GM23248 (cell line): ENCODE measurements at regions not wholly inside any gene's neighbourhood (a gene's known extent, or its start where the extent isn't known, plus 50 kb on each side); places are given as distances from the start of the nearest gene placed in this dataset.
"Not testable (repeated sequence)": the region's sequence is repeated elsewhere in the genome, so short reads cannot be mapped to it uniquely, and the experiment has no call there.

Source experiments
- DNase-seq: peaks from one replicate; pipeline ENCODE4 v3.0.0-alpha.2; 2015
- H2AFZ ChIP-seq: fragments of 200-600 bp; sonication (generic); 2 replicates; pipeline ENCODE4 v1.6.1; 2016; ENCODE audit warnings: antibody characterized with exemption
- H3F3A ChIP-seq: fragments of 200-600 bp; sonication (generic); 2 replicates; pipeline ENCODE4 v1.6.1; 2016; ENCODE audit warnings: mild to moderate bottlenecking, antibody characterized with exemption, mixed run types; ENCODE audit not compliant: insufficient read depth
- H3K27ac ChIP-seq: fragments of 200-600 bp; sonication (generic); 2 replicates; pipeline ENCODE4 v1.5.1; 2016; ENCODE audit warnings: mild to moderate bottlenecking
- H3K27me3 ChIP-seq: fragments of 200-600 bp; sonication (generic); replicated peaks from 2 replicates; pipeline ENCODE4 v1.6.1; 2016; ENCODE audit warnings: mild to moderate bottlenecking; ENCODE audit not compliant: insufficient read depth
- H3K36me3 ChIP-seq: fragments of 200-600 bp; sonication (generic); 2 replicates; pipeline ENCODE4 v1.6.1; 2016; ENCODE audit warnings: low read depth, mild to moderate bottlenecking
- H3K4me1 ChIP-seq: fragments of 200-600 bp; sonication (generic); 2 replicates; pipeline ENCODE4 v1.6.1; 2016; ENCODE audit warnings: mild to moderate bottlenecking; ENCODE audit not compliant: insufficient read depth
- H3K4me2 ChIP-seq: fragments of 200-600 bp; sonication (generic); one replicate; pipeline ENCODE4 v1.6.1; 2016; ENCODE audit warnings: mild to moderate bottlenecking; ENCODE audit not compliant: unreplicated experiment
- H3K4me3 ChIP-seq: fragments of 200-600 bp; sonication (generic); 2 replicates; pipeline ENCODE4 v1.5.1; 2016; ENCODE audit warnings: mild to moderate bottlenecking
- H3K79me2 ChIP-seq: fragments of 200-600 bp; sonication (generic); 2 replicates; pipeline ENCODE4 v1.6.1; 2016; ENCODE audit warnings: mild to moderate bottlenecking; ENCODE audit not compliant: insufficient read depth
- H3K9ac ChIP-seq: fragments of 200-600 bp; sonication (generic); 2 replicates; pipeline ENCODE4 v1.6.1; 2016; ENCODE audit warnings: mild to moderate bottlenecking
- H3K9me2 ChIP-seq: fragments of 200-600 bp; sonication (generic); 2 replicates; pipeline ENCODE4 v1.6.1; 2016; ENCODE audit warnings: mixed run types, mild to moderate bottlenecking, moderate library complexity; ENCODE audit not compliant: insufficient read depth
- H3K9me3 ChIP-seq: fragments of 200-600 bp; sonication (generic); one replicate; pipeline ENCODE4 v1.6.1; 2017; ENCODE audit warnings: low read depth
- H4K20me1 ChIP-seq: fragments of 200-600 bp; sonication (generic); 2 replicates; pipeline ENCODE4 v1.6.0; 2016; ENCODE audit not compliant: insufficient read depth
- EZH2 ChIP-seq: fragments of 200-600 bp; sonication (generic); IDR thresholded peaks from 2 replicates; pipeline ENCODE4 v1.6.1; 2018; ENCODE audit warnings: antibody characterized with exemption, mild to moderate bottlenecking; ENCODE audit not compliant: insufficient read depth, poor library complexity, severe bottlenecking
- EZH2phosphoT487 ChIP-seq: fragments of 200-600 bp; sonication (generic); IDR thresholded peaks from 2 replicates; pipeline ENCODE4 v1.6.1; 2018; ENCODE audit warnings: antibody characterized with exemption, moderate library complexity, mild to moderate bottlenecking, low read depth; ENCODE audit not compliant: insufficient read depth
- WGBS, 2 experiments: methylation state at CpG; one replicate each; pipeline ENCODE4 v1.1.6; 2015 to 2017; ENCODE audit warnings: low lambda C conversion rate in 2 of 2, low coverage in 1 of 2; ENCODE audit errors: missing lambda C conversion rate in 2 of 2; 5-methylcytosine and 5-hydroxymethylcytosine counted together
- in situ Hi-C: fragments of 300-500 bp; cut with MboI; formaldehyde crosslinking; loops from 2 replicates; pipeline ENCODE4 v1.15.0; 2020

DNA sequence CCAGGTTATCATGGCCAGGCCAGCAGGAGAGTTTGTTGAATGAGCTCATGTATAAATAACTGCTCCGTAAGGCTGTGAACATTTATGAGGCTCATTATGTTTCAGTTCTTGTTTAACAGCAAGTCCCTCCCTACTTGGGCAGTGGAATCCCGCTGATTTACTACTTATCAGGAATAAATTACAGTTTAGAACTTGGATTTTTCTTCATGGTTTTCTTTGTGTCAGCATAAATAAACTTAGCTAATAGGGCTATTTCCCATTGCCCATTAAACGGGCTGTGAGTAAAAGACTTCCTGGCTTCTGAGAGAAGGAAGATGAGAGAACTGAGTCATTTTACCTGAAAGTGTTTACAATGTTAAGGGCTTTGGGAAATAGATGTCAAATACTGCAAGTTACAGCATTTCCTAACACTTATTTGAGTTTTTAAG is 701.6 kb upstream of the ANKRD30A start:
- Histone ChIP-seq H3K36me3 (no peaks in the 10 kb centered on the region), H3K9ac (no peak overlapping the region), H3K4me3 (no peak overlapping the region), H3K9me3 (no peaks in the 10 kb centered on the region), H3K4me2 (no peak overlapping the region), H3K27ac (no peak overlapping the region), H3F3A (no peaks in the 10 kb centered on the region), H3K27me3 (no peaks in the 10 kb centered on the region), H3K79me2 (no peaks in the 10 kb centered on the region), H3K4me1 (peaks cover 6% of the 10 kb centered on the region), H4K20me1 (no peaks in the 10 kb centered on the region), H2AFZ (no peak overlapping the region), H3K9me2 (no peaks in the 10 kb centered on the region)
- whole genome bisulfite sequencing, 2 experiments, result 56 to 64% methylated on average over 3 of the region's 3 CpGs
- DNase-seq, result no peak
- in situ Hi-C loops, result no loop called here
- no peak for TF ChIP-seq EZH2phosphoT487
- no peak for TF ChIP-seq EZH2

DNA sequence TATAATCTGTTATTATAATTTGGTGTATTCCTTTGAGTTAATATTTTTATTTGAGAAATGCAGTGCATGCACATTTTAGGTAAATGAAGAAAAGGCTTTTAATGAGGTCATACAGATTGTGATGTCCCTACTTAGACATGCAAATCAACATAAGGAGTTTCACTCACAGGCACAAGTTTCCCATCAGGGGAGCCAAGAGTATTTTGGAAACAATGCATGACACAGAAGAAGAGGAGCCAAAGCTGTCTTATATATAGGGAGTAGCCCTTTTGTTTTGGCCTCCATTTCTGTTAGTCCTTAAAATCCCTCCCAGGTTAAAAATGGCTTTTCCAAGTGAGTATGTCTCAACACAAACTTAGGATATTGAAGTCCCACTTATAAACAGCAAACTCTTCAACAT is 703.4 kb upstream of the ANKRD30A start:
- in situ Hi-C loops, result no loop called here
- Histone ChIP-seq H3K9ac (no peak overlapping the region), H3K79me2 (no peaks in the 10 kb centered on the region)

DNA sequence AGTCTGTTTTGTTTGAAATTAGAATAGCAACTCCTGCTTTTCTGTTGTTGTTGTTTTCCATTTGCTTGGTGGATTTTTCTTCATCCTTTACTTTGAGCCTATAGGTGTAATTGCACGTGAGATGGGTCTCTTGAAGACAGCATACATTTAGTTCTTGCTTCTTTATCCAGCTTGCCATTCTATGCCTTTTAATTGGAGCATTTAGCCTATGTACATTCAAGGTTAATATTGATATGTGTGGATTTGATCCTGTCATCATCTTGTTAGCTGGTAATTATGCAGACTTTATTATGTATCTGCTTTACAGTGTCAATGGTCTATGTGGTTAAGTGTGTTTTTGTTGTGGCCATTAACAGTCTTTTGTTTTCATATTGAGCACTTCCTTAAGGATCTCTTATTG is 708.9 kb upstream of the ANKRD30A start:
- Histone ChIP-seq H3K79me2 (no peaks in the 10 kb centered on the region), H3K4me3 (no peak overlapping the region), H2AFZ (no peak overlapping the region), H3K27ac (no peak overlapping the region), H4K20me1 (no peaks in the 10 kb centered on the region), H3K9ac (no peak overlapping the region), H3K9me3 (no peaks in the 10 kb centered on the region), H3K4me1 (no peaks in the 10 kb centered on the region; the same call in 1 of the 2 replicates), H3K36me3 (no peaks in the 10 kb centered on the region), H3K27me3 (no peaks in the 10 kb centered on the region), H3K9me2 (no peaks in the 10 kb centered on the region), H3F3A (no peaks in the 10 kb centered on the region), H3K4me2 (no peak overlapping the region)
- in situ Hi-C loops, result no loop called here
- TF ChIP-seq EZH2, result no peak
- no peak for TF ChIP-seq EZH2phosphoT487
- WGBS, 2 experiments, result 19% methylated on average over 1 of the region's 1 CpG
- no peak for DNase-seq

More for the DNA sequence above, 703.4 kb upstream of the ANKRD30A start:
- Histone ChIP-seq H3K4me1 (peaks cover 6% of the 10 kb centered on the region), H2AFZ (no peak overlapping the region), H3K36me3 (no peaks in the 10 kb centered on the region), H3F3A (no peaks in the 10 kb centered on the region), H4K20me1 (no peaks in the 10 kb centered on the region), H3K27me3 (no peaks in the 10 kb centered on the region), H3K9me3 (no peaks in the 10 kb centered on the region), H3K27ac (no peak overlapping the region), H3K4me3 (no peak overlapping the region), H3K4me2 (no peak overlapping the region), H3K9me2 (no peaks in the 10 kb centered on the region)
- DNase-seq, result no peak
- TF ChIP-seq EZH2, result no peak
- no peak for TF ChIP-seq EZH2phosphoT487

DNA sequence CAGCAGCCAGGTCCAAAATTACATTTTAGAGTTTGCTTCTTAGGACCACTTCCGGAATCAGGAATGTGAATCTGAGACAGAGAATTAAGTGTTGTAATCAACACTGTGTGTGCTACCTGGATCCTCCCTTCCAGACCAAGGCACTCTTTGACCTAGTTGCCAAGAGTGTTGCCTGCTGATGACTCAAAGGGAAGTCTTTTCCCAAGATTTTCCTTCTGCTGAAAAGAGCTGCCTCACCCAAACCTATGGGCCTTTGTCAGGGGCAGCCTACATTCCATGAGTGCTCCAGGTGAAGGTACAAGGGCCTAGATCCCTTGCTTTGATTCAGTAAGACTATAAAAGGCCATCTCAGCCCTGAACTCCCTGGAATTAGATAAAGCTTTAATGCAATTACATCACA is 712.5 kb upstream of the ANKRD30A start:
- Histone ChIP-seq H4K20me1 (no peaks in the 10 kb centered on the region), H3K27me3 (no peaks in the 10 kb centered on the region), H3K36me3 (no peaks in the 10 kb centered on the region), H3F3A (no peaks in the 10 kb centered on the region), H3K4me1 (no peaks in the 10 kb centered on the region; the same call in 1 of the 2 replicates), H3K79me2 (no peaks in the 10 kb centered on the region), H3K9ac (no peak overlapping the region), H3K9me3 (no peaks in the 10 kb centered on the region), H3K4me3 (no peak overlapping the region), H3K27ac (no peak overlapping the region), H3K9me2 (no peaks in the 10 kb centered on the region), H3K4me2 (no peak overlapping the region), H2AFZ (no peak overlapping the region)
- in situ Hi-C loops, result no loop called here
- 69 to 71% methylated on average over 1 of the region's 1 CpG for WGBS, 2 experiments
- DNase-seq, result peak; percentile 10
- no peak for TF ChIP-seq EZH2phosphoT487
- TF ChIP-seq EZH2, result no peak

DNA sequence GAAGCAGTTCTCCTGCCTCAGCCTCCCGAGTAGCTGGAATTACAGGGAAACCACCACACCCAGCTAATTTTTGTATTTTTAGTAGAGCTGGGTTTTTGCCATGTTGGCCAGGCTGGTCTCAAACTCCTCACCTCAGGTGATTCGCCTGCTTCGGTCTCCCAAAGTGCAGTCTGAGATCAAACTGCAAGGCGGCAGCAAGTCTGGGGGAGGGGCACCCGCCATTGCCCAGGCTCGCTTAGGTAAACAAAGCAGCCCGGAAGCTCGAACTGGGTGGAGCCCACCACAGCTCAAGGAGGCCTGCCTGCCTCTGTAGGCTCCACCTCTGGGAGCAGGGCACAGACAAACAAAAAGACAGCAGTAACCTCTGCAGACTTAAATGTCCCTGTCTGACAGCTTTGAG is 725.2 kb upstream of the ANKRD30A start:
- H4K20me1 ChIP-seq, H3K9me3 ChIP-seq, in situ Hi-C loops, H3K36me3 ChIP-seq, H3K9ac ChIP-seq, H3K4me2 ChIP-seq, DNase-seq, H3K4me1 ChIP-seq, H3K27me3 ChIP-seq, H2AFZ ChIP-seq, H3K4me3 ChIP-seq, H3K27ac ChIP-seq, H3K9me2 ChIP-seq, H3F3A ChIP-seq, H3K79me2 ChIP-seq: not testable (repeated sequence)
- WGBS, 2 experiments, result 54 to 59% methylated on average over 8 of the region's 8 CpGs
